Kidney tubule cell (primary cell): ENCODE measurements at regions not wholly inside any gene's neighbourhood (a gene's known extent, or its start where the extent isn't known, plus 50 kb on each side); places are given as distances from the start of the nearest gene placed in this dataset.
"Not testable (repeated sequence)": the region's sequence is repeated elsewhere in the genome, so short reads cannot be mapped to it uniquely, and the experiment has no call there.

ENCODE experiments used
- DNase-seq: peaks from one replicate; pipeline ENCODE4 v3.0.0-alpha.2; 2018; ENCODE audit warnings: low spot score

GRCh38 chr16:88148078-88148477 is 196.8 kb downstream of the BANP start:
- not testable (repeated sequence) for DNase-seq

- not testable (repeated sequence) for DNase-seq
Measured at GRCh38 chr16:88148682-88149081, 197.4 kb downstream of the BANP start.

GRCh38 chr16:88149158-88149603 is 197.9 kb downstream of the BANP start:
- DNase-seq: not testable (repeated sequence)

- DNase-seq: not testable (repeated sequence)
Measured at GRCh38 chr16:88149663-88150062, 198.4 kb downstream of the BANP start.

GRCh38 chr16:88150456-88151128 is 199.4 kb downstream of the BANP start:
- DNase-seq: not testable (repeated sequence)

- DNase-seq: peak; percentile 48
Measured at GRCh38 chr16:88151129-88151499, 199.9 kb downstream of the BANP start.

GRCh38 chr16:88151859-88152843 is 200.9 kb downstream of the BANP start:
- not testable (repeated sequence) for DNase-seq

- DNase-seq: not testable (repeated sequence)
Measured at GRCh38 chr16:88152879-88153278, 201.6 kb downstream of the BANP start.

GRCh38 chr16:88153516-88153915 is 202.3 kb downstream of the BANP start:
- DNase-seq: not testable (repeated sequence)

- not testable (repeated sequence) for DNase-seq
Measured at GRCh38 chr16:88154886-88155285, 203.7 kb downstream of the BANP start.

GRCh38 chr16:88155681-88156080 is 204.4 kb downstream of the BANP start:
- not testable (repeated sequence) for DNase-seq

- not testable (repeated sequence) for DNase-seq
Measured at GRCh38 chr16:88156640-88157283, 205.5 kb downstream of the BANP start.

GRCh38 chr16:88157686-88158085 is 206.5 kb downstream of the BANP start:
- DNase-seq: not testable (repeated sequence)

- not testable (repeated sequence) for DNase-seq
Measured at GRCh38 chr16:88158256-88159045, 207.2 kb downstream of the BANP start.

- DNase-seq: not testable (repeated sequence)
Measured at GRCh38 chr16:88159046-88159896, 208.0 kb downstream of the BANP start.

GRCh38 chr16:88159897-88160335 is 208.7 kb downstream of the BANP start:
- not testable (repeated sequence) for DNase-seq

- not testable (repeated sequence) for DNase-seq
Measured at GRCh38 chr16:88161191-88161590, 210.0 kb downstream of the BANP start.

- DNase-seq: not testable (repeated sequence)
Measured at GRCh38 chr16:88161623-88162275, 210.5 kb downstream of the BANP start.

- DNase-seq: not testable (repeated sequence)
Measured at GRCh38 chr16:88162778-88163177, 211.5 kb downstream of the BANP start.
